ENCODE measurements at regions not wholly inside any gene's neighbourhood (a gene's known extent, or its start where the extent isn't known, plus 50 kb on each side); places are given as distances from the start of the nearest gene placed in this dataset.

DNA sequence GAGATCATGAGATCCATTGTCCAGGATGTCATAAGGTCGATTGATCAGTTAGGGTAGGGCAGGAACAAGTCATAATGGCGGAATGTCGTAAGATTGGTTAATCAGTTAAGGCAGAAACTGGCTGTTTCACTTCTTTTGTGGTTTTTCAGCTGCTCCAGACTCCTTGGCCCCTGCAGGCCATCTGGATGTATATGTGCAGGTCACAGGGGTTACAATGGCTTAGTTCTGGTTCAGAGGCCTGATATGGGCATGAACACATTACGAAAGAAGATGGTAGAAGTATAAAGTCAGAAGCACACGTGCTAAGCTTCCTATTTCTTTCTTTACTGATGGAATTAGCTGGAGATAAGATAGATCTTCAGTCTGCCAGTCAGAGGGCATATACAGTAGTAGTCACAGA lies 315.4 kb upstream of the LRRC3B start:
- TF ChIP-seq, protein P1, sequence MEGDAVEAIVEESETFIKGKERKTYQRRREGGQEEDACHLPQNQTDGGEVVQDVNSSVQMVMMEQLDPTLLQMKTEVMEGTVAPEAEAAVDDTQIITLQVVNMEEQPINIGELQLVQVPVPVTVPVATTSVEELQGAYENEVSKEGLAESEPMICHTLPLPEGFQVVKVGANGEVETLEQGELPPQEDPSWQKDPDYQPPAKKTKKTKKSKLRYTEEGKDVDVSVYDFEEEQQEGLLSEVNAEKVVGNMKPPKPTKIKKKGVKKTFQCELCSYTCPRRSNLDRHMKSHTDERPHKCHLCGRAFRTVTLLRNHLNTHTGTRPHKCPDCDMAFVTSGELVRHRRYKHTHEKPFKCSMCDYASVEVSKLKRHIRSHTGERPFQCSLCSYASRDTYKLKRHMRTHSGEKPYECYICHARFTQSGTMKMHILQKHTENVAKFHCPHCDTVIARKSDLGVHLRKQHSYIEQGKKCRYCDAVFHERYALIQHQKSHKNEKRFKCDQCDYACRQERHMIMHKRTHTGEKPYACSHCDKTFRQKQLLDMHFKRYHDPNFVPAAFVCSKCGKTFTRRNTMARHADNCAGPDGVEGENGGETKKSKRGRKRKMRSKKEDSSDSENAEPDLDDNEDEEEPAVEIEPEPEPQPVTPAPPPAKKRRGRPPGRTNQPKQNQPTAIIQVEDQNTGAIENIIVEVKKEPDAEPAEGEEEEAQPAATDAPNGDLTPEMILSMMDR (IDR thresholded peaks at IDR 0.05; ENCODE audit: control extremely low read depth in 1 of 3, insufficient read depth in 1 of 3, low read depth in 1 of 3, low read length in 3 of 3) = no peak
- TF ChIP-seq POLR2AphosphoS5 (IDR thresholded peaks at IDR 0.05; ENCODE audit: low read depth, low read length) = no peak
- TF ChIP-seq POLR2A (IDR thresholded peaks at IDR 0.05; ENCODE audit: control extremely low read depth in 1 of 2, low read depth in 2 of 2, low read length in 2 of 2) = no peak
- no peak for TF ChIP-seq MAX (IDR thresholded peaks at IDR 0.05)
- no peak for TF ChIP-seq EGR1 (IDR thresholded peaks at IDR 0.05; ENCODE audit: borderline replicate concordance, low read depth, low read length)
- TF ChIP-seq ATF3 (IDR thresholded peaks at IDR 0.05; ENCODE audit: insufficient read depth, low read depth, low read length) = no peak
- no peak for TF ChIP-seq CREB1 (IDR thresholded peaks at IDR 0.05)
- TF ChIP-seq, protein P2, sequence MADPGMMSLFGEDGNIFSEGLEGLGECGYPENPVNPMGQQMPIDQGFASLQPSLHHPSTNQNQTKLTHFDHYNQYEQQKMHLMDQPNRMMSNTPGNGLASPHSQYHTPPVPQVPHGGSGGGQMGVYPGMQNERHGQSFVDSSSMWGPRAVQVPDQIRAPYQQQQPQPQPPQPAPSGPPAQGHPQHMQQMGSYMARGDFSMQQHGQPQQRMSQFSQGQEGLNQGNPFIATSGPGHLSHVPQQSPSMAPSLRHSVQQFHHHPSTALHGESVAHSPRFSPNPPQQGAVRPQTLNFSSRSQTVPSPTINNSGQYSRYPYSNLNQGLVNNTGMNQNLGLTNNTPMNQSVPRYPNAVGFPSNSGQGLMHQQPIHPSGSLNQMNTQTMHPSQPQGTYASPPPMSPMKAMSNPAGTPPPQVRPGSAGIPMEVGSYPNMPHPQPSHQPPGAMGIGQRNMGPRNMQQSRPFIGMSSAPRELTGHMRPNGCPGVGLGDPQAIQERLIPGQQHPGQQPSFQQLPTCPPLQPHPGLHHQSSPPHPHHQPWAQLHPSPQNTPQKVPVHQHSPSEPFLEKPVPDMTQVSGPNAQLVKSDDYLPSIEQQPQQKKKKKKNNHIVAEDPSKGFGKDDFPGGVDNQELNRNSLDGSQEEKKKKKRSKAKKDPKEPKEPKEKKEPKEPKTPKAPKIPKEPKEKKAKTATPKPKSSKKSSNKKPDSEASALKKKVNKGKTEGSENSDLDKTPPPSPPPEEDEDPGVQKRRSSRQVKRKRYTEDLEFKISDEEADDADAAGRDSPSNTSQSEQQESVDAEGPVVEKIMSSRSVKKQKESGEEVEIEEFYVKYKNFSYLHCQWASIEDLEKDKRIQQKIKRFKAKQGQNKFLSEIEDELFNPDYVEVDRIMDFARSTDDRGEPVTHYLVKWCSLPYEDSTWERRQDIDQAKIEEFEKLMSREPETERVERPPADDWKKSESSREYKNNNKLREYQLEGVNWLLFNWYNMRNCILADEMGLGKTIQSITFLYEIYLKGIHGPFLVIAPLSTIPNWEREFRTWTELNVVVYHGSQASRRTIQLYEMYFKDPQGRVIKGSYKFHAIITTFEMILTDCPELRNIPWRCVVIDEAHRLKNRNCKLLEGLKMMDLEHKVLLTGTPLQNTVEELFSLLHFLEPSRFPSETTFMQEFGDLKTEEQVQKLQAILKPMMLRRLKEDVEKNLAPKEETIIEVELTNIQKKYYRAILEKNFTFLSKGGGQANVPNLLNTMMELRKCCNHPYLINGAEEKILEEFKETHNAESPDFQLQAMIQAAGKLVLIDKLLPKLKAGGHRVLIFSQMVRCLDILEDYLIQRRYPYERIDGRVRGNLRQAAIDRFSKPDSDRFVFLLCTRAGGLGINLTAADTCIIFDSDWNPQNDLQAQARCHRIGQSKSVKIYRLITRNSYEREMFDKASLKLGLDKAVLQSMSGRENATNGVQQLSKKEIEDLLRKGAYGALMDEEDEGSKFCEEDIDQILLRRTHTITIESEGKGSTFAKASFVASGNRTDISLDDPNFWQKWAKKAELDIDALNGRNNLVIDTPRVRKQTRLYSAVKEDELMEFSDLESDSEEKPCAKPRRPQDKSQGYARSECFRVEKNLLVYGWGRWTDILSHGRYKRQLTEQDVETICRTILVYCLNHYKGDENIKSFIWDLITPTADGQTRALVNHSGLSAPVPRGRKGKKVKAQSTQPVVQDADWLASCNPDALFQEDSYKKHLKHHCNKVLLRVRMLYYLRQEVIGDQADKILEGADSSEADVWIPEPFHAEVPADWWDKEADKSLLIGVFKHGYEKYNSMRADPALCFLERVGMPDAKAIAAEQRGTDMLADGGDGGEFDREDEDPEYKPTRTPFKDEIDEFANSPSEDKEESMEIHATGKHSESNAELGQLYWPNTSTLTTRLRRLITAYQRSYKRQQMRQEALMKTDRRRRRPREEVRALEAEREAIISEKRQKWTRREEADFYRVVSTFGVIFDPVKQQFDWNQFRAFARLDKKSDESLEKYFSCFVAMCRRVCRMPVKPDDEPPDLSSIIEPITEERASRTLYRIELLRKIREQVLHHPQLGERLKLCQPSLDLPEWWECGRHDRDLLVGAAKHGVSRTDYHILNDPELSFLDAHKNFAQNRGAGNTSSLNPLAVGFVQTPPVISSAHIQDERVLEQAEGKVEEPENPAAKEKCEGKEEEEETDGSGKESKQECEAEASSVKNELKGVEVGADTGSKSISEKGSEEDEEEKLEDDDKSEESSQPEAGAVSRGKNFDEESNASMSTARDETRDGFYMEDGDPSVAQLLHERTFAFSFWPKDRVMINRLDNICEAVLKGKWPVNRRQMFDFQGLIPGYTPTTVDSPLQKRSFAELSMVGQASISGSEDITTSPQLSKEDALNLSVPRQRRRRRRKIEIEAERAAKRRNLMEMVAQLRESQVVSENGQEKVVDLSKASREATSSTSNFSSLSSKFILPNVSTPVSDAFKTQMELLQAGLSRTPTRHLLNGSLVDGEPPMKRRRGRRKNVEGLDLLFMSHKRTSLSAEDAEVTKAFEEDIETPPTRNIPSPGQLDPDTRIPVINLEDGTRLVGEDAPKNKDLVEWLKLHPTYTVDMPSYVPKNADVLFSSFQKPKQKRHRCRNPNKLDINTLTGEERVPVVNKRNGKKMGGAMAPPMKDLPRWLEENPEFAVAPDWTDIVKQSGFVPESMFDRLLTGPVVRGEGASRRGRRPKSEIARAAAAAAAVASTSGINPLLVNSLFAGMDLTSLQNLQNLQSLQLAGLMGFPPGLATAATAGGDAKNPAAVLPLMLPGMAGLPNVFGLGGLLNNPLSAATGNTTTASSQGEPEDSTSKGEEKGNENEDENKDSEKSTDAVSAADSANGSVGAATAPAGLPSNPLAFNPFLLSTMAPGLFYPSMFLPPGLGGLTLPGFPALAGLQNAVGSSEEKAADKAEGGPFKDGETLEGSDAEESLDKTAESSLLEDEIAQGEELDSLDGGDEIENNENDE (IDR thresholded peaks at IDR 0.05; ENCODE audit: insufficient replicate concordance, low read length) = no peak
- TF ChIP-seq EZH2 (IDR thresholded peaks at IDR 0.05; ENCODE audit: low read depth, low read length, severe bottlenecking) = no peak
- TF ChIP-seq FOSL1 (IDR thresholded peaks at IDR 0.05; ENCODE audit: insufficient read depth, low read depth, low read length) = no peak
- no peak for TF ChIP-seq ZNF274 (IDR thresholded peaks at IDR 0.05; ENCODE audit: borderline replicate concordance, extremely low read depth, low read length)
